ENCODE measurements at regions not wholly inside any gene's neighbourhood (a gene's known extent, or its start where the extent isn't known, plus 50 kb on each side); places are given as distances from the start of the nearest gene placed in this dataset.

DNA sequence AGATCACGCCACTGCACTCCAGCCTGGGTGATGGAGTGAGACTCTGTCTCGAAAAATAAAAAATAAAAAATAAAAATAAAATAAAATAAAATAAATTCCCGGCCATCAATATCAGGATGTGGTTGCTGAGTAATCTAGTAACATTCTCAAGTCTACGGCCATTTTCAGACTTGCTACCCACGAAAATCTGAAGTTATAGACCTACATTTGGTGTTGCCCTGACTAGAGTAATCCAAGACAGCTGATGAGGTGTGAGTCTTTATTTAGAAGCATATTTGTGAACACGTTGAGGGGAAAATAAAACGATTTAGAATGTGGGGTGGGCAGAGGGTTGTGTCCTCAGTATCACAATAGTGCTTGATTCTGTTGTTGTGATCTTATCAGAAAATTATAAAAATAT is 130.2 kb upstream of the MID1 start:
- no peak for DNase-seq
- intact Hi-C loops (cut with DNase I, micrococcal nuclease): no loop called here
- ATAC-seq: no peak
- Mint-ChIP-seq H3K4me3 (no peak overlapping the region), H3K27me3 (no peaks in the 10 kb centered on the region), H3K36me3 (ENCODE audit: low read depth) (no peaks in the 10 kb centered on the region), H3K4me1 (no peaks in the 10 kb centered on the region), H3K9me3 (ENCODE audit: low read depth) (no peaks in the 10 kb centered on the region), H3K27ac (no peak overlapping the region)
- POLR2A ChIA-PET: no interaction called here
- CTCF ChIA-PET: interaction anchor here (1.1 kb wide), 1 partner anchor 15 kb away, joined by 3 read pairs; no protein-coding TSS in a partner anchor

GRCh38 chrX:10753116-10753515 is 132.7 kb upstream of the MID1 start:
- intact Hi-C loops (cut with DNase I, micrococcal nuclease): no loop called here
- POLR2A ChIA-PET: no interaction called here

DNA sequence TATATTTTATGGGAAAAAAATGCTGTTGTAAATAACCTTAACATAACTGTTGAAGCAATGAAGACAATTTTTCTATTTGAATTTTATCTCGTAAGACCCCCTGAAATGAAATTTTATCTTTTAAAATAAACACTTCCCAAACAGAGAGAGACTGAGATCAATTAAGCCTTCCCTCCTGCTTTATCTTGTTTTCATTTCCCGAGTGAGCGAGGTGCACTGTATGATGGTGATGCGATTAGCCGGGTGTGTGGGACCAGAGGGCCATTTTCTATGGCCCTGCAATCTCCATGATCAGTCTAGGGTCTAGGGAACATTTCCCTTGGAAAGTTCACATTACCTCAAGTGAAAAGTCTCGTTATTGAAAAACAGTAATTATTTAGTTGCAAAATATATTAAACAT is 134.1 kb upstream of the MID1 start:
- no peaks in the 10 kb centered on the region for H3K9me3 Mint-ChIP-seq (ENCODE audit: low read depth)

More at GRCh38 chrX:10753116-10753515, 132.7 kb upstream of the MID1 start:
- Mint-ChIP-seq H3K36me3 (ENCODE audit: low read depth) (no peaks in the 10 kb centered on the region), H3K27me3 (no peaks in the 10 kb centered on the region), H3K4me3 (no peak overlapping the region), H3K27ac (no peak overlapping the region), H3K4me1 (no peaks in the 10 kb centered on the region), H3K9me3 (ENCODE audit: low read depth) (no peaks in the 10 kb centered on the region)
- ATAC-seq (no peak), DNase-seq (no peak)
- CTCF ChIA-PET: no interaction called here

GRCh38 chrX:10755439-10756334 is 135.3 kb upstream of the MID1 start:
- intact Hi-C loops (cut with DNase I, micrococcal nuclease): no loop called here
- Mint-ChIP-seq H3K9me3 (ENCODE audit: low read depth) (no peaks in the 10 kb centered on the region), H3K4me3 (no peak overlapping the region), H3K27me3 (no peaks in the 10 kb centered on the region), H3K27ac (no peak overlapping the region), H3K4me1 (no peaks in the 10 kb centered on the region), H3K36me3 (ENCODE audit: low read depth) (no peaks in the 10 kb centered on the region)
- POLR2A ChIA-PET: no interaction called here
- DNase-seq (no peak), ATAC-seq (no peak)
- CTCF ChIA-PET: interaction anchor here (0.6 kb wide), 1 partner anchor 8 kb away, joined by 4 read pairs; no protein-coding TSS in a partner anchor

More for the DNA sequence above, 134.1 kb upstream of the MID1 start:
- ATAC-seq (no peak), DNase-seq (no peak)
- intact Hi-C loops (cut with DNase I, micrococcal nuclease): no loop called here
- ChIA-PET CTCF (no interaction called here), POLR2A (no interaction called here)
- Mint-ChIP-seq H3K36me3 (ENCODE audit: low read depth) (no peaks in the 10 kb centered on the region), H3K4me1 (no peaks in the 10 kb centered on the region), H3K27ac (no peak overlapping the region), H3K27me3 (no peaks in the 10 kb centered on the region), H3K4me3 (no peak overlapping the region)

DNA sequence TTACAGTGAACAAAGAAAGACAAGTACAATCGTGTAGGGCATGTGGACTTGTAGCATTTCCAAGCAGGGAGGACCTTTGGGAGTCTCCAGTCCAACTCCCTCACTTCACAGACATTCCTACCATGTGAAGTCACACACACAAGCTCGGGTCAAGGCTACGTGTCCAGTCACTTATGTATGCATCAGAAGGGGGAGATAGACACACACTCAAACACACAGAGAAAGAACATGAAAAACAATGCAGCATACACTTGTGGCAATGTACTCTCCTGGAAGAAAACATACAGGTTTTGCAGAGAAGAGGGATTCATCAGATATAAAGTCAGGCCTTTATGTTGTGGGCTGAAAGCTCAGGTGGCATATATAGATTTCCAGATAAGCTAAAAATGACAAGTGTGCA is 136.1 kb upstream of the MID1 start:
- ChIA-PET POLR2A (no interaction called here), CTCF (interaction anchor here (0.6 kb wide), 1 partner anchor 9 kb away, joined by 4 read pairs; no protein-coding TSS in a partner anchor)
- H3K36me3 Mint-ChIP-seq (ENCODE audit: low read depth): no peaks in the 10 kb centered on the region
- intact Hi-C loops (cut with DNase I, micrococcal nuclease): no loop called here
- no peaks in the 10 kb centered on the region for H3K27me3 Mint-ChIP-seq
- H3K4me3 Mint-ChIP-seq: no peak overlapping the region
- no peak for ATAC-seq
- no peaks in the 10 kb centered on the region for H3K9me3 Mint-ChIP-seq (ENCODE audit: low read depth)
- no peak for DNase-seq
- H3K27ac Mint-ChIP-seq: no peak overlapping the region
- H3K4me1 Mint-ChIP-seq: no peaks in the 10 kb centered on the region

DNA sequence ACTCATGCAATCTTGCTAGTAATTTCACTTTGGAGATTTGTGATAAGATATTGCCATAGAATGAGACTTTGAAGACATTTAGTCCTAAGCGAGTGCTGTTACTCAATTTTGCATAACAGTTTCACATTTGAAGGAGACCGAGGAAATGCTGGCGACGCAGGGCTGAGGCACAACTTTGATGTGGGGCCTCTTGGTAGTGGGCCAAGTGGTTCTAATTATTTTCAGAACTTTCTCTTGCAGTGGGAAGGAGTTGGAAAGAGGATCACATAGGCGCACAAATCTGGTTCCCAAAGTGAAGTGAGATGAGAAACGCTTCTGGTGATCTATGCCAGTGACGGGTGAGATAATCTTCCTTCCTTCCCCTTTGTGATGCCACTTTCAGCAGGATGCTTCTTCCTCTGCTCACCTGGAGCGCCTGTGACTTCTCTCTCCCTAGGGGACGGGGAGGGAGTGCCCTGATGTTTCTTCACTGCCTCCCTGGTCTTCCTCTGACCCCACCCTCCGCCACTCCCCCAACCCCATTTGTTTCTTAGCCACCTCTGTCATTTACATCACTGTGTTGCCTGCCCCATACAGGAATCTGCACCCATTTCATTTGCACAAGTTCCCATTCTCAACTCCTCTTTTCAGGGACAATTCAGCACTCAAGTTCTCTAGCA is 138.9 kb upstream of the MID1 start:
- Mint-ChIP-seq H3K27ac (no peak overlapping the region), H3K4me3 (no peak overlapping the region), H3K4me1 (no peaks in the 10 kb centered on the region), H3K9me3 (ENCODE audit: low read depth) (no peaks in the 10 kb centered on the region), H3K36me3 (ENCODE audit: low read depth) (no peaks in the 10 kb centered on the region), H3K27me3 (no peaks in the 10 kb centered on the region)
- ATAC-seq (no peak), DNase-seq (no peak)
- CTCF ChIA-PET: no interaction called here
- intact Hi-C loops (cut with DNase I, micrococcal nuclease): no loop called here
- POLR2A ChIA-PET: no interaction called here

DNA sequence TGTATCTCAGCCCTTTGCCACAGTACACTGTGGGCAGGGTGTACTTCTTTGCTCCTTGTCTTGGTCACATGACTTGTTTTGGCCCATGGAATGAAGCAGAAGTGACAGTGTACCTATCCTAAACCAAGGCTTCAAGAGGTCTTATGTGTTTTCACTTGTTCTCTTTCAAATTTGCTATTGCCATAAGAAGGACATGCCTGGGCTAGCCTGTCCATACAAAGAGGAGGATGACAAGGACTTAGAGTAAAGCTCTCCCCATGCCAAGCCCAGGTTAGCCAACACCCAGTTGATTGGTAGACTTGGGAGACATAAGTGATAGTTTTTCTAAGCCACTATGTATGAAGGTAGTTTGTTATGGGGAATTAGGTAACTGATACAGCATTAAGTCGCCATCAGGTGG is 141.1 kb upstream of the MID1 start:
- ATAC-seq (no peak), DNase-seq (no peak)
- intact Hi-C loops (cut with DNase I, micrococcal nuclease): no loop called here
- ChIA-PET CTCF (no interaction called here), POLR2A (no interaction called here)
- H3K4me1 Mint-ChIP-seq: no peaks in the 10 kb centered on the region
- no peak overlapping the region for H3K27ac Mint-ChIP-seq
- H3K9me3 Mint-ChIP-seq (ENCODE audit: low read depth): no peaks in the 10 kb centered on the region
- no peak overlapping the region for H3K4me3 Mint-ChIP-seq
- no peaks in the 10 kb centered on the region for H3K27me3 Mint-ChIP-seq
- H3K36me3 Mint-ChIP-seq (ENCODE audit: low read depth): no peaks in the 10 kb centered on the region

DNA sequence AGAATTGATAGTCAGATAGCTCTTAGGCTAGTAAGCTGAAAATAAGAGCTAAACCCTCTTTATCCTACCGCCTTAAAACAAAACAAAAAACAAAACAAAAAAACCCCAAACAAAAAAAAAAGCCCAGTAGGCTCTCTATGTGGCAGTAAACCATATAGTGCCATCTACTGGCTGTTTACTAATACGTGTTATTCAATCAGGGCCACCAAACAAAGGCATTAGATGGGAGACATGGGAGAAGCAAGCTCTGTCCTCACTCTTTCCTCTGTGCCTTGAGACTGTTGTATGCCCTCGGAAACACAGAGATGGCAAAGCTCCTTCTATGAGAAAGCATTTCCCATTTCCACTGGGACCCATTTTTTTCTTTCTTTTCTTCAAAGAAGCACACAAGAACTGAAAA is 148.8 kb upstream of the MID1 start:
- DNase-seq (no peak), ATAC-seq (no peak)
- H3K27me3 Mint-ChIP-seq: no peaks in the 10 kb centered on the region
- H3K36me3 Mint-ChIP-seq (ENCODE audit: low read depth): no peaks in the 10 kb centered on the region
- no peak overlapping the region for H3K4me3 Mint-ChIP-seq
- intact Hi-C loops (cut with DNase I, micrococcal nuclease): loop anchor here in 1 of 2 experiments (1.0 kb wide), 1 partner anchor 579 kb away; no protein-coding TSS in a partner anchor
- ChIA-PET CTCF (interaction anchor here (0.6 to 0.7 kb wide), 3 partner anchors 10 to 1020 kb away, joined by 3 read pairs; no protein-coding TSS in a partner anchor), POLR2A (no interaction called here)
- no peak overlapping the region for H3K27ac Mint-ChIP-seq
- H3K4me1 Mint-ChIP-seq: no peaks in the 10 kb centered on the region
- H3K9me3 Mint-ChIP-seq (ENCODE audit: low read depth): no peaks in the 10 kb centered on the region

DNA sequence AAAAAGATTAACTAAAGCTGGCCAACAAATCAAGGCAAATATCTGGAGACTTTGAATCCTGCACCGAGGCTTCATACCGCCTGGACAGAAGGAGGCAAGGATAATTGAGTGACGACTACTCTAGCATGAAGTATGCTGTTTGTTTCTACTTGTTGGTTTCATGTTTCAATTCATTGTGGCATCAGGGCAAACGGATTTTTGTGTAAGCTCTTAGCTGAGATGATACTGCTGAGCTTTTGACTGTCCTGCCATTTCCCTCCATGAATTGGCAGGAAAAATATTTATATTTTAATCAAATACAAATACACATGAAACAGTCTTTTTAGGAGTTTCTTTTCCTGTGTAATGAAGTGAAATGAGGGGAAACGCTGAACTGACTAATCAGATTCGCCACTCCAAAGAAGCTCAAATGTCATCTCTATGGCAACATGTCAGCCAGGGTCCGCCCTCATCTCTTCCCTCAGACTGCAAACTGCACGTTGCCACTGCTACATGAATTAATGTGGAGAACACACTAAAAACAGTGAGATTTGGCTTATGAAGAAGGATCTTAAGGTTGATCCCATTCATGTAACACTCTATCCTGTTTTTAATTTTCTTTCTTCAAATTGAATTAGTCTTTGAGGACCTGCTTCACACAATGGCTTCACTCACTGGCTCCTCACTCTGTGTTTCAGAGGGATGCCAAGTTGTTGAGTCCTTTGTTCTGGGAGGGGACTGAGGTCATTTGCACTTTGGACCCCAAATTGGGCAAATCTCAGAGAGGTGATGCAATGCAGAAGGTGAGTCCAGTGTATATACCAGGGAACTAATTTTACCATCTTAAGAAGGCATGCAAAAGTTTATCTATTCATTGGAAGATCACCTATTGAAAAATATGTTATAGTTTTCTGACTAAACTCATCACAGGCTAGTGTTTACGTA is 149.6 kb upstream of the MID1 start:
- H3K4me3 Mint-ChIP-seq: no peak overlapping the region
- ATAC-seq (no peak), DNase-seq (no peak)
- no peaks in the 10 kb centered on the region for H3K4me1 Mint-ChIP-seq
- no peaks in the 10 kb centered on the region for H3K36me3 Mint-ChIP-seq (ENCODE audit: low read depth)
- intact Hi-C loops (cut with DNase I, micrococcal nuclease): loop anchor here in 1 of 2 experiments (1.0 kb wide), 1 partner anchor 580 kb away; no protein-coding TSS in a partner anchor
- CTCF ChIA-PET: interaction anchor here (0.6 to 0.7 kb wide), 3 partner anchors 9 to 1019 kb away, joined by 3 read pairs; no protein-coding TSS in a partner anchor
- no peak overlapping the region for H3K27ac Mint-ChIP-seq
- H3K9me3 Mint-ChIP-seq (ENCODE audit: low read depth): no peaks in the 10 kb centered on the region
- H3K27me3 Mint-ChIP-seq: no peaks in the 10 kb centered on the region
- POLR2A ChIA-PET: no interaction called here

DNA sequence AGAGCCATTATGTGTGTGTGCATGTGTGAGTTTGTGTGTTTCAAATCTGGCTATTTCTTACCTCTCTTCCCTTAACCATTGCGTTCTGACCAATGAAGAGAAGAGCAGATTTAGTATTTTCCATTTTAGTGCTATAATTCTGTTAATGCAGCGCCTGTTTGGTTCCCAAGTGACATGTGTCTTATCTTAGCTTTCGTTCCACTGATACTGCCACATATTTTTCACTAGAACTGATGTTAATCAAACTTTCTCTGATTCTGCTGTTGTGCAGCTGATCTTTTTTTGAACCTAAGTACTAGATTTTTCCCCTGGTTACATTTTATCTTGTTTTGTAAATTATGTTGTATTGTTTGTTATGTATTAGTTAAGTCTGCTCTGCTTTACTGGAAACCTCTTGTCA is 152.9 kb upstream of the MID1 start:
- CTCF ChIA-PET: no interaction called here
- H3K4me1 Mint-ChIP-seq: no peaks in the 10 kb centered on the region
- no peak overlapping the region for H3K4me3 Mint-ChIP-seq
- H3K27me3 Mint-ChIP-seq: no peaks in the 10 kb centered on the region
- no peaks in the 10 kb centered on the region for H3K9me3 Mint-ChIP-seq (ENCODE audit: low read depth)
- ATAC-seq (no peak), DNase-seq (no peak)
- H3K36me3 Mint-ChIP-seq (ENCODE audit: low read depth): no peaks in the 10 kb centered on the region
- POLR2A ChIA-PET: no interaction called here
- intact Hi-C loops (cut with DNase I, micrococcal nuclease): no loop called here
- no peak overlapping the region for H3K27ac Mint-ChIP-seq

DNA sequence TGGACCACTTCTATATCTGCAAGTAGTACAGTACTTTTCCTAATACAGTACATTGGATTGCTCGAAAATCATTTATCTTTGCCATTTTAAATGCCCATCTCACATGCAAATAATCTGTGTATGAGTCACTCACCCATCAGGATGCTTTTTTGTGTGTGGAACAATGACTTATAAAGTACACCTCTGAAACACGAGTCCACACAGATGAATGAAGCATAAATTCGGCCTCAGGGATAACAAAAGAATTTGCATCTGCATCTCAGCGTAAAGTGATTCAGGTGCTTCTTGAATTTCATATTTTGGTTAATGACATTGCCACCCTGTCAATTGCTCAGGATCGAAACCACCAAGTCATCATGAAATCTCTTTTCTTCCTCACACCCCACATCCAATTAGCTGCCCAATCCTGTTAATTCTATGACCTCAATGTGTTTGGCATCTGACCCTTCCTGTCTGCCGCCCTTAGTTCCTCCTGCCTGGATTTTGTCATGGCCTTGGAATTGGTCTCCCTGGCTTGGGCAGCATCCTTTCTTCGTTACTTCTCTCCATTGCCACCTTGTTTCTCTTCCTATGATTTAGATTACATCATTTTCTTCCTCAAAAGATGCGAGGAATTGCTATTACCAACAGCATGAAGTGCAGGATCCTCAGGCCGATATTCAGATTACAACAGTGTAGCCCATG is 161.6 kb upstream of the MID1 start:
- POLR2A ChIA-PET: no interaction called here
- intact Hi-C loops (cut with DNase I, micrococcal nuclease): no loop called here
- H3K27me3 Mint-ChIP-seq: no peaks in the 10 kb centered on the region
- ATAC-seq: no peak
- CTCF ChIA-PET: no interaction called here
- no peaks in the 10 kb centered on the region for H3K36me3 Mint-ChIP-seq (ENCODE audit: low read depth)
- no peaks in the 10 kb centered on the region for H3K4me1 Mint-ChIP-seq
- no peak overlapping the region for H3K4me3 Mint-ChIP-seq
- H3K9me3 Mint-ChIP-seq (ENCODE audit: low read depth): peaks cover 1% of the 10 kb centered on the region
- no peak overlapping the region for H3K27ac Mint-ChIP-seq
- DNase-seq: no peak

Measured in activated CD4-positive, alpha-beta T cell treated with anti-CD3 and anti-CD28 coated beads for 36 hours (primary cell).